Adipocyte (in vitro differentiated cells): ENCODE measurements at regions not wholly inside any gene's neighbourhood (a gene's known extent, or its start where the extent isn't known, plus 50 kb on each side); places are given as distances from the start of the nearest gene placed in this dataset.

Experiments
- DNase-seq: peaks from one replicate; pipeline ENCODE4 v3.0.0-alpha.2; 2015; ENCODE audit warnings: low read depth
- H3K27me3 ChIP-seq: replicated peaks from 2 replicates; pipeline ENCODE4 v1.7.0; 2013; ENCODE audit warnings: mild to moderate bottlenecking, low read length, moderate library complexity; ENCODE audit not compliant: control insufficient read depth, insufficient read depth
- H3K36me3 ChIP-seq: 2 replicates; pipeline ENCODE4 v1.7.0; 2013; ENCODE audit warnings: low read length, mild to moderate bottlenecking, moderate library complexity; ENCODE audit not compliant: control insufficient read depth, insufficient read depth, severe bottlenecking
- H3K4me1 ChIP-seq: 2 replicates; pipeline ENCODE4 v1.7.0; 2013; ENCODE audit warnings: mild to moderate bottlenecking, low read length, moderate library complexity; ENCODE audit not compliant: control insufficient read depth, insufficient read depth
- H3K4me3 ChIP-seq: 2 replicates; pipeline ENCODE4 v1.7.0; 2013; ENCODE audit warnings: mild to moderate bottlenecking, low read length, moderate library complexity
- H3K9ac ChIP-seq: 2 replicates; pipeline ENCODE4 v1.7.0; 2013; ENCODE audit warnings: mild to moderate bottlenecking, low read length, moderate library complexity
- H3K9me3 ChIP-seq: 2 replicates; pipeline ENCODE4 v1.7.0; 2013; ENCODE audit warnings: mild to moderate bottlenecking, low read length, moderate library complexity; ENCODE audit not compliant: control insufficient read depth

GRCh38 chr4:151928112-151928511, 167.3 kb upstream of the GATB start:
- no peak for DNase-seq

GRCh38 chr4:151922811-151923210, 162.0 kb upstream of the GATB start:
- Histone ChIP-seq H3K9ac (no peak overlapping the region), H3K9me3 (no peaks in the 10 kb centered on the region), H3K4me3 (no peak overlapping the region), H3K36me3 (no peaks in the 10 kb centered on the region), H3K27me3 (no peaks in the 10 kb centered on the region), H3K4me1 (peaks cover 5% of the 10 kb centered on the region)
- no peak for DNase-seq

More at GRCh38 chr4:151928112-151928511, 167.3 kb upstream of the GATB start:
- H3K9ac ChIP-seq, result no peak overlapping the region
- no peaks in the 10 kb centered on the region for H3K4me1 ChIP-seq
- H3K36me3 ChIP-seq, result no peaks in the 10 kb centered on the region
- H3K4me3 ChIP-seq, result no peak overlapping the region
- H3K27me3 ChIP-seq, result peaks cover 4% of the 10 kb centered on the region
- no peaks in the 10 kb centered on the region for H3K9me3 ChIP-seq

- no peak for DNase-seq
- H3K4me3 ChIP-seq, result no peak overlapping the region
- no peaks in the 10 kb centered on the region for H3K27me3 ChIP-seq
- H3K36me3 ChIP-seq, result no peaks in the 10 kb centered on the region
- no peaks in the 10 kb centered on the region for H3K9me3 ChIP-seq
- H3K4me1 ChIP-seq, result peaks cover 5% of the 10 kb centered on the region
- no peak overlapping the region for H3K9ac ChIP-seq
Measured at GRCh38 chr4:151922306-151922705, 161.5 kb upstream of the GATB start.

DNA sequence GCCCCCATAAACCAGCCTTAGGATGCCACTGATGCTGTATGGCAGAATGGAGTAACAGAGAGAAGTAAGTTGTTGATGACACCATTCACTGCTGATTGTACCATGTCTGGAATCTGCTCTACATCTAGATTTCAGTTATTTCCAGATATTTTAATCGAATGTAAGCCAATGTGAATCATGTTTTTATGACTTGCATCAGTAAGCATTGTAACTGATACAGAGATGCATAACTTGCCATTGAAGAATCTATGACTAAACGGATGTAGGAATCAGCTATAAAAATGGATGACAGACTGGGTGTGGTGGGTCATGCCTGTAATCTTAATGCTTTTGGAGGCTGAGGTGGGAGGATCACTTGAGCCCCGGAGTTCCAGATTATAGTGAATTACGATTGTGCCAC, 161.0 kb upstream of the GATB start:
- no peaks in the 10 kb centered on the region for H3K27me3 ChIP-seq
- peak; percentile 13 for DNase-seq
- no peak overlapping the region for H3K4me3 ChIP-seq
- peaks cover 5% of the 10 kb centered on the region for H3K4me1 ChIP-seq
- H3K9ac ChIP-seq, result no peak overlapping the region
- H3K9me3 ChIP-seq, result no peaks in the 10 kb centered on the region
- H3K36me3 ChIP-seq, result no peaks in the 10 kb centered on the region

DNA sequence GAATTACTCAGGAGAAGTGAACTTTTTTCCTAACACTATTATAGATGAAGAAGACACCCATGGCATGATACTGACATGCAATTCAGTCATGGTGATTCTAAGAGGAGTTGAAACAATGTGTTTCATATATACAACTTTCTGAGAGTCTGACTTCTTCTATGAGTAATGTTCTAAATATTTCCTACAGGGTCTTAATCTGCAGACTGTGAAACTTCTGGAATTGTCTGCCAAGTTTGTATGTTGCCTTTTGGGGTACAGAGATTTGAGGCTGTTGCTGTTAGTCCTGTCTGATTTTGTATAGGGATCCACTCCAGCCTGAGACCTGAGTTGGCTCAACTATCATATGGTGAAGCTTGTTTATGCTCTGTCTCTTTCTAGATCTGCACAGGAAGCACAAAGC, 160.6 kb upstream of the GATB start:
- H3K36me3 ChIP-seq, result no peaks in the 10 kb centered on the region
- no peak overlapping the region for H3K4me3 ChIP-seq
- peaks cover 5% of the 10 kb centered on the region for H3K4me1 ChIP-seq
- no peak for DNase-seq
- no peaks in the 10 kb centered on the region for H3K27me3 ChIP-seq
- H3K9me3 ChIP-seq, result no peaks in the 10 kb centered on the region
- H3K9ac ChIP-seq, result no peak overlapping the region

- Histone ChIP-seq H3K27me3 (no peaks in the 10 kb centered on the region), H3K4me1 (peaks cover 5% of the 10 kb centered on the region), H3K9me3 (no peaks in the 10 kb centered on the region), H3K4me3 (no peak overlapping the region), H3K9ac (no peak overlapping the region), H3K36me3 (no peaks in the 10 kb centered on the region)
- no peak for DNase-seq
Measured at GRCh38 chr4:151917145-151917734, 156.4 kb upstream of the GATB start.

- DNase-seq, result no peak
- Histone ChIP-seq H3K4me1 (no peaks in the 10 kb centered on the region), H3K36me3 (no peaks in the 10 kb centered on the region), H3K4me3 (no peak overlapping the region), H3K9ac (no peak overlapping the region), H3K27me3 (peaks cover 3% of the 10 kb centered on the region), H3K9me3 (no peaks in the 10 kb centered on the region)
Measured at GRCh38 chr4:151912632-151913031, 151.8 kb upstream of the GATB start.

DNA sequence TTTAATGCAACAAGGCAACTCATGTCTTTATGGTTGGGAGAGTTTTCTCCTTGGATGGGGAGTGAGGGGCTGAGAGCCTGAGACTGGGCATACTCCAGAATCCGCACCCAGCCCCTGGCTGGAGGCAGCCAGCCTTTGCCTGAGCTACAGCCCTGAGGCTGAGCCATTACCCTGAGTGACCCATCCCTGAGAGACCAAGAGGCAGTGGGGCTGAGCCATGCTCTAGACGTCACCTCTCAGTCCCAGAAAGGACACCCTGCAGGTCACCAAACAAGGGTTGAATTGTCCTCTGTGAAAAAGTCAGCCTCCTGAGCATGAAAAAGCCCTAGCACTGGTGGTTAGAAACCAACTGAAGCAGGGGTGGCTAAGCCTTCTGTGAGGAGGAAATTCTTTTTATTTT, 151.2 kb upstream of the GATB start:
- no peaks in the 10 kb centered on the region for H3K36me3 ChIP-seq
- DNase-seq, result no peak
- H3K27me3 ChIP-seq, result peaks cover 3% of the 10 kb centered on the region
- H3K4me3 ChIP-seq, result no peak overlapping the region
- H3K4me1 ChIP-seq, result no peaks in the 10 kb centered on the region
- H3K9me3 ChIP-seq, result no peaks in the 10 kb centered on the region
- no peak overlapping the region for H3K9ac ChIP-seq

DNA sequence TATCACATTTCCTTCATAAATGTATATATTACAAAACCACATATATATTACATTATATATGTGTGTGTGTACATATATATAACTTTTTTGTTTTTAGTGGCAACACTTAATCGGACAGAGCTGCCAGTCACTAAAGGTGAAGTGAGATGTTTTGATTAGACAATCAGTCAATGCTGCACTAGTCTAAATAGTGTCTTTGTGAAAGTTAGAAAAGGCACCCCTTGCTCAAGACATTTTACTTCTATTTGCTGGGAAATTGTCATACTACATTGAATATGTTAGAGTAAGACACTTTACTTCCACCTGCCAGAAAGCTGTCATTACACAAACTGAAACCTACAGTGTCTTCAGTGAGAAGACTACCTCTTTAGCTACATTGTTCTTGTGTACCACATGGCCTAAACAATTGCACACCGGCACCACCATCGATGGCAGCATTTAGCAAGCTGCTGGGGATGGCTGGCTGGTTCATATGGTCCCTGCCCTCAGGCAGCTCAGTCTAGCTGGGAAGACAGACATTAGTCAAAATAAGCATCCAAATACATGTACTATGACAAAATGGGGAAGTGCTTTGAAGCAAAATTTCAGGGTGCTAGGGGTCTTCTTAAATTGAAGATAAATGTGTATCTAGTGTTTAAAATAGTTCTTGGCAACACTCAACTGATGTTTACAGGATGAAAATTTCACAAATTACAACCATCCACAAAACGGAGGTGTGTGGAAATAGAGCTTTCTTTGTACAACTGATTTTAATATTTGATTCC, 148.1 kb upstream of the GATB start:
- H3K4me3 ChIP-seq, result no peak overlapping the region
- peaks cover 11% of the 10 kb centered on the region for H3K27me3 ChIP-seq
- DNase-seq, result no peak

DNA sequence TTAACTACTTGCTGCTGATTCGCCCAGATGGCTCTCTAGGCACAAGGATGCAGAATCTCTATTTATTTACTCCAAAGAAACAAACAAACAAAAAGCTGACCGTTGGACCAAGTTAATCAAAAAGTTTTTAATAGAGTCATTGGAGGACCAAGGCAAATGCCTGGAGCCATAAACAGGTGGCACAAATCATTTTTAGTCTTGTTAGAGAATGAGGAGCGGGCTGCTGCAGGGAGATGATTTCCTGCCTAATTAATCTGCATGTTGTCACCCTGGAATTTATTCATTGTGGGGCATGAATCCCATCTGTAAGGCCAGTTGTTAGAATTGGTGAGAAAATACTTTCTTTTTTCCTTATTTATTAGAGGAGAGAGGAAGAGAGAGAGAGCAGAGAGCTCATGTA, 147.4 kb upstream of the GATB start:
- no peak for DNase-seq
- H3K36me3 ChIP-seq, result no peaks in the 10 kb centered on the region
- peaks cover under 1% of the 10 kb centered on the region for H3K9me3 ChIP-seq
- H3K9ac ChIP-seq, result no peak overlapping the region
- no peaks in the 10 kb centered on the region for H3K4me1 ChIP-seq
- peaks cover 11% of the 10 kb centered on the region for H3K27me3 ChIP-seq
- no peak overlapping the region for H3K4me3 ChIP-seq

More for the DNA sequence above, 148.1 kb upstream of the GATB start:
- Histone ChIP-seq H3K4me1 (no peaks in the 10 kb centered on the region), H3K36me3 (no peaks in the 10 kb centered on the region), H3K9me3 (no peaks in the 10 kb centered on the region), H3K9ac (no peak overlapping the region)

DNA sequence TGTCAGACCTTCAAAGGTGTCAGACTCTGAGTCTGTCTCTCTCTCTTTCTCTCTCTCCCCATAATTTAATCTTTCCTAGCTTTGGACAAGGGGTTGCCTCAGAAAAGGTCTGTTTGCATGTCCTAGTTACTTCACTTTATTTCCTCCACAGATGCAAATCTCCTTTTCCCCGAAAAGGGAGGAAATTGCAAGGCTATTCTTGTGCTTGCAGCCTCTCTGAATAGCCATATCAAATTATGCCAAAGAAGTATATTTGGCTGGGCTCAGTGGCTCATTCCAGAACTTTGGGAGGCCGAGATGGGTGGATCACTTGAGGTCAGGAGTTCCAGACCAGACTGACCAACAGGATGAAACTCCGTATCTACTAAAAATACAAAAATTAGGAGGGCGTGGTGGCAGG, 145.6 kb upstream of the GATB start:
- no peak overlapping the region for H3K9ac ChIP-seq
- no peaks in the 10 kb centered on the region for H3K36me3 ChIP-seq
- H3K4me3 ChIP-seq, result no peak overlapping the region
- peaks cover 16% of the 10 kb centered on the region for H3K9me3 ChIP-seq
- peaks cover 11% of the 10 kb centered on the region for H3K27me3 ChIP-seq
- no peaks in the 10 kb centered on the region for H3K4me1 ChIP-seq
- no peak for DNase-seq
